NCI-H526 (cell line): ENCODE measurements at regions not wholly inside any gene's neighbourhood (a gene's known extent, or its start where the extent isn't known, plus 50 kb on each side); places are given as distances from the start of the nearest gene placed in this dataset.
A peak's percentile ranks its signal among the peaks of the same experiment; 100 is the strongest.

Experiments
- DNase-seq, 2 experiments: peaks; one replicate each; lab custom pipeline; 2025; lab: John Stamatoyannopoulos, UW

DNA sequence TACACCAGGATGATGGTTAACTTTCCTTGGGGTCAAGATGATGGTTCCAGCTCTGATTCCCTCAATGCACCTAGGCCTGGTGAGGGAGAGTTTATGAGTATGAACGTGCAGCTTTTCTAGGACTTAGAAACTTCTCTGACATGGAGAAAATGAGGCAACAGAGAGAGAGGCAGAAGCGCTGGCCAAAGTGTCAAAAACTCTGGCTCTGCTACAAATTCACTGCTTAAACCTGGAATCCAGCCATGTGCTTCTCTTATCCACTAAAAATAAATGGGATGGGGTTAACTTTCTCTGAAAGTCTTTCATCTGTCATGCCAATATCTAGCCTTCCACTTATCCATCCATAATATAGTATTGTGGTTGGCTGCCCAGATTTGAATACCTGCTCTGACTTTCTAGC, 568.7 kb downstream of the MED13L start:
- no peak for DNase-seq

DNA sequence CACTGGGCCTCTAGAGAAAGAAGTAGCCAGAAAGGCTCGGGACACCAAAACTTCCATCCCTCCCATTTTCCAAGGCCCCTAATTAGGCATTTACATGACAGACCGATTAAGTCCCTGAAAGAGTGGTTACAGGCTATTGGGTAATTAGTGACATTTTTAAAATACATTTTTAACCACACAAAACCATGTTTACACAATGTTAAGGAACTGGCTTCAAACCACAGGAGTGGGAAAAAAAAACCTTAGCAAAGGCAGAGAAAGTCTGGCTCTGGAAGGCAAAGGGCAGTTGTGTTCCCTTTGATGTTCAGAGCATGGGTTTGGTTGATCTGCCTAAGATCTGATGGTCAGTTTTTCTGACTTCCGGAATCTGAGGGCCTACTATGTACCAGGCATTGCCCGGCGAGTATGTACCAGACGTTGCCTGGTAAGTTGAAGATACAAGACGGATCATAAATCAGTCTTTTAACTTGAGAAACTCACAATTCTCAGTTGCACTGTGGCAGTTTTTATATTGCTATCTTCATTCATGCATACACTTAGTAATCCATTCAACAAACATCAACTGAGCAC, 576.5 kb downstream of the MED13L start:
- no peak for DNase-seq

DNA sequence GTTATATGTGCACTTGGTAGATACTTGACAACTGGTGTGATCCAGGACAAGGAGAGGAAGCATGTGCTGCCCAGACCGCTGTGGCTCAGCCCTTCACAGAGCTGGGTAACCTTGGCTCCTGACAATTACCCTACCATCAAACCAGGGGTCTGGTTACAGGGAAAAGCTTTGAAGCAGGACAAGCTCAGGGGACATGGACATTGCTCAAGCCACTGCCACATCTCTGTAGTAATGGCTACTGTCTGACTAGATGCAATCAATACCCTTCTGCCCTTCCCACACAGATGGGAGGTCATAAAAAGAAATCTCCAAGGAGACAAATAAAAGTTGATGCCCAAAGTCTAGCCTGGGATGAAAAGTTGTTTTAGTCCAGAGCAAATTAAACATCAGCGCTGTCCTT, 577.4 kb downstream of the MED13L start:
- DNase-seq, result no peak

DNA sequence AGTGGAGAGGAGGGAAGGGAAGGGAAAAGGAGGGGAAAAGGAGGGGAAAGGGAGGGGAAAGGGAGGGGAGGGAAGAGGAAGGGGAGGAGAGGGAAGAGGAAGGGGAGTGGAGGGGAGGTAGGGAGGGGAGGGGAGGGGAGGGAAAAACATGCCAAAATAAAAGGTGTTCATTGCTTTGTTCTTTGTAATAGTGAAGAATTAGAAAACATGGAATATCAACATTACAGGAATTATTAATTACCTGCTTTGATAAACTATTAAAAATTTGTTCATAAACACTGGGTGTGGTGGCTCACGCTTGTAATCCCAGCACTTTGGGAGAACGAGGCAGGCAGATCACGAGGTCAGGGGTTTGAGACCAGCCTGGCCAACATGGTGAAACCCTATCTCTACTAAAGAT, 579.2 kb downstream of the MED13L start:
- no peak for DNase-seq

DNA sequence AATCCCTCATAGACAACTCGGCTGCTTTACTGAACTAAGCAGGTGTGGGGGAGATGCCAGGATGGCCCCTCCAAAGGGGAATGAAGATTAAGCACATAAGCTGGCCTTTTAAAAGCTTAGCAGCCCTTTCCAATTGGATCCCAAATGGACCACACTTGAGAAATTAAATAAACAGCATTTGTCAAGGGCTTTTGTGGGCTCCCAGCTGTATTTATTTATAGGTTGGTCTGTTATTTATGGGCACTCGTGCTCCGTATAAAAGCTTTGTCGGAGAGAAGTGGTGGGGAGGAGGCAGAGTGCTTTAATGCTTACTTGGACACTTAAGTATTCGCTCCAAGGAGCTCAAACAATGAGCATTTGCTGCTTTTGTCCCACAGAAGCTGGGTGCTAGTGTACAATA, 580.2 kb downstream of the MED13L start:
- no peak for DNase-seq

DNA sequence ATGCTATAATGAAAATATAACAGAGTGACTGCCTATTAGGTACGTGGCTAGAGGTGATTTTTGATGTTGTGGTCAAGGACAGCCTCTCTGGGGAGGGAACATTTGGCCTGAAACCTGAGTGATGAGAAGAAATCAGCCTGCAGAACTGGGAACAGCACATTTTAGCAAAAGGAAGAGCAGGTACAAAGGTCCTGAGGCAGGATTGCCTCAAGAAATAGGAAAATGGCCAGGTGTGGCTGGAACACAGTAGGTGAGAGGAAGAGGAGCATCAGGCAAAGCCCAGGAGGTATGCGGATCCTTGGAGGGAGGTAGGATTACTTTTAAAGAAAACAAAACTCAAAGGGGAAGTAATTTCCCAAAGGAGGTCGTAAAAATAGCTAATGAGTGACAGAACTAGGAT, 582.9 kb downstream of the MED13L start:
- DNase-seq, result no peak

DNA sequence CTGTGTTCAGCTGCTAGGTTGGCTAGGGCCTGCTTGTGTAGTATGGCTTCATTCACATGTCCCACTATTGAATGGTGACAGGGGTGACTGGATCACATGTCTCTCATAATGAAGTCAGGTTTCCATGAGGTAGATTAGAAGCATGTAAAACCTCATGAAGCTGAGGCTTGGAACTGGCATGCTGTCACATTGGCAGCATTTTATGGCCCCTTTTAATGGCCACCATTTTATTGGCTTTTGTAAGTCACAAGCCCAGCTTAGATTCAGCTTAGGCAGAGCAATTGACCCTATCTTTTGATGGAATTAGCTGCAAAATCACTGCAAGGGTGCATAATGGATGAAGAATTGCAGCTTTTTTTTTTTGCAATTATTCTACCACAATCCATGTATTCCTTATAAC, 583.5 kb downstream of the MED13L start:
- DNase-seq, result no peak

DNA sequence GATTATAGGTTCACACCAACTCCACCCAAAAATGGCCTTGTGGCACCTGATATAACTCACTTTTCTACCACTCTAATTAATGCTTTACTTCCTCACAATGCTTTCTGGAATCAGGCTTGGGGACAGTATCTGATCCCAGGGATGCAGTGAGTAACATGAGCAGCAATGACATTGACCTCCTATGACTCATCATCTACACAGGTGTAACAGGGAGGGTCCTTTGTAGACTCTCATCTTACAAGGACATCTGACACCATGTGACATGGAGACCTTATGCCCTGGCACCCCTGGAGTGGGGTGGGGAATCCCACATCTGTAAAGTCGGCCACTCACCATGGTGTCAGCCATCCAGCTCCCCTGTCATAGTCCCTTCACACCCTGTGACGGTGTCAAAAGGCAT, 586.4 kb downstream of the MED13L start:
- DNase-seq, result no peak

DNA sequence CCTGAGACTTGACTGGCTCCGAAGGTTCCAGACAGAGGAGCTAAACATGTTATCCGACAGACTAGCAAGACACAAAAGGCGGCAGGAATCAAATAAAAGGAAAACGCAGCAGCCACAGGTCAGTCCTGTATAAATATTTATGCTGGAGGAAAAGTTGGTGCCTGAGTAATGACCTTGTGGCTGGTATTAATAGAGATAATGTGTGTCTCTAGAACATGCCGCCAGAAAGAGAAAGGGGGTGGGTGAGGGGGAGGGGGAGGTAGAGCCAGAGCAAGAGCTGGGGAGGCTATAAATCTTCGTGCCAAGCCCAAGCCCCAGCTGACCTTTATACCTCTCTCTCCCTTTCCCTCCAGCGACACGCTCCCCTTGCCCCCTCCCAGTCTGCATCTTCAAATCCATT, 590.4 kb downstream of the MED13L start:
- DNase-seq, result no peak

DNA sequence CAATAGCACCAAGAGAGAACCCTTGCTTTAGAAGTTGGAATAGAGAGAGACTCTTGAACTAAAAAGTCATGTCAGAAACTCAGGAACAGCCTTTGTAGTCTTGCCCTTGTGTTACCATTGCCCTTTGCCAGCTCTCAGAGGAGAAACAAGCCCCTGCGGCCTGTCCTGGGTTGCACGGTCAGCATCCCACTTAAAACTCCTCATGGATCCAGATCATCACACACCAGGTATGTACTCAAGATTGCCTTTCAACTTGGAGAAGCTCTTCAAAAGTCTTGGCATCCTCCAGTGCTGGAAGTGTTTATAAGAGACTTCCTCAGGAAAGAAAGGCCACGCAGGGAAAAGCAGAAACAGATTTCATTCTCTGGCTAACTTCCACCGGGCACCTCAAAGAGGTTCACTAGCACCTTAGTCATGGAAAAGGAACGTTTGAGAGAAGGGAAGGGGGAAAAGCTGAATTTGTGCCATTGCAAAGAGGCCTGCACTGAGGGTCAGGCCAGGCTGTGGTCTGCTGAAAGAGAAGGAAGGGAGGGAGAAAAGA, 594.2 kb downstream of the MED13L start:
- no peak for DNase-seq

DNA sequence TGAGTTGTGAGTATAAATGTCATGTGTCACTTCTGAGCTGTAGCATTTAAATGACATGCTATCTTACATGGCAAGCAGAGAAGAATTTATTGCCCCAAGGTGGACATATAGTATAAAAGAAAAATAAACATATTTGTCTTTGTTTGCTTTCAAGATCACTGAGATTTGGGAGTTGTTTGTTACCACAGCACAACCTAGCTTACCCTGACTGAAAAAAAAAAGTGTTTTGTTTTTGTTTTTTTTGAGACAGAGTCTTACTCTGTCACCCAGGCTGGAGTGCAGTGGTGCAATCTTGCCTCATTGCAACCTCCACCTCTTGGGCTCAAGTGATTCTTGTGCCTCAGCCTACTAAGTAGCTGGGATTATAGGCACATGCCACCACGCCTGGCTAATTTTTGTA, 596.5 kb downstream of the MED13L start:
- DNase-seq, result no peak

DNA sequence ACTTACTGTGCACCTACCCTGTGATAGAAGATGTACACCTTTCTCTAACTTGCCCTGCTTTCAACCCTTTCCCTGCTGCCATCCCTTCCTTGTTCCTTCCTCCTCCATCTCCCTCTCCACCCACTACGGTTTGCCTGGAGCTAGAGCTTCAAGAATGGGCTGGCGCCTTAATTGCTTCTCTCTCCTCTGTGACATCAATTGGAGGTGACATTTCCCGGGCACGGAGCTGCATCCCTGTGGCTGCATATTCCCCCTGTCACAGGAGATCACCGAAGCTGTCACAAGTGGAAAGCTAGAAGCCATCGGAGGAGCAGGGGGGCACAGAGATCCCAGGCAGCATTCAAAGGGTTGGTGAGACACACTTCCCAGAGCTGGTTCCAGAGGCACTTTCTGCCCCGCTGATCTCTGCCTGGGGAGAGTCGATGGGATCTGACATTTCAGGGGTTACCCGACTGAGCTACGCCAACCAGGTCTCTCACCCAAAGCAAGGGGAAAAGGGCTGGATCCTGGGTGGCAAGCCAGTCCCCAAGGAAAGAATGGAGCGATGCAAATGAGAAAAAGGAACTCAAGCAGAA, 604.9 kb downstream of the MED13L start:
- peak in 1 of 2 experiments; percentile 5 for DNase-seq

DNA sequence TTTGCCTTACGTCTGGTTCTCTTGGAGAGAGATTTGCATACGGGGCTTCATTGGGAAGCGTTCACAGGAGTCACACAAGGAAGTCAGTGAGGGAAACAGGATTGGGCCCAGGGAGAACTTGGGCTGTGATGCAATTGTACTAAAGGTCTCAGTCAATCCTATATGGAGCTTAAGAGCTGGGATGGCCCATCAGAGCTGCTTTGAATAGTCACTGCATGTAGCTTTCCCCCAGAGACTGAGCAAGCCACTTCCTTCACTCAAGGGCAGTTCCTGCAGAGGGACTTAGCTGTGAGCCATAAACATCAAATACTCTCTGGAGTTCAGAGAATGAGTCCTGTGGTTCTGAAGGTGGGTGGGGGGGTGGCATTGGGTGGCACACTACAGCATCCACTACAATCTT, 605.4 kb downstream of the MED13L start:
- DNase-seq, result peak; percentile 83 to 85

DNA sequence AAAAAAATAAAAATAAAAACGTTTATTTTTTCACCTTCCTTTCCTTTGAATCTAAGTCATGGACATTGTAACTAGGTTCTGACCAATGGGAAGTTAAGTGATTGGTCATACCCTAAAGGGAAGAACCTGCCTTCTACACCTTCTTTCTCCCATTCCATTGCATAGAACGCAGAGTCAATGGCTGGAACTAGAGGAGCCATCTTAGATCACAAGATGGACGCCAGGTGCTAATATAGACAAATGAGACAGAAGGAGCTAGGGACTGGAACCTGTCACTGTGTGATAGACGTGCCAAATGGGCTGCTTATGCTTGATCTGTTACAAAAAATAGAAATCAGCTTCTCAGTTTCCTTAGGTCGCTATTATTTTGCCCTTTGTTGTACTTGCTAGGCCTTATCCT, 606.6 kb downstream of the MED13L start:
- no peak for DNase-seq

DNA sequence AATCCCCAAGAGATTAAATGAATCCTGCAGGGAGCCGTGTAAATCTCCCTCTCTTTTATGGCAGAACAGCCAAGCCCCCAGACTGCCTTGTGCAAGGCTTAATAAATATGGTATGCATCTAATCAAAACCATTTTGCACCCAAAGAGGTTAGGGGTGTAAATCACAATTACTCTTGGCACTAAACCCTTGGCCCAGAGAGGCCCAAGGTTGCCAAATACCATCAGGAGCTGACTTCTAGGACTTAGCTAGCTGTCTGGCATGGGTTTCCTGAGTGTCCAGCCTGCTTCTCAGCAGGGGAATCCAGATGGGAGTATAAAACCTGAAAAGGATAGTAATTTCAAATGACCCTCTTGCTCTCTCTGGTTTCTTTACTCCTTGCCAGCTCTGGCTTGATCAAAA, 610.4 kb downstream of the MED13L start:
- no peak for DNase-seq

DNA sequence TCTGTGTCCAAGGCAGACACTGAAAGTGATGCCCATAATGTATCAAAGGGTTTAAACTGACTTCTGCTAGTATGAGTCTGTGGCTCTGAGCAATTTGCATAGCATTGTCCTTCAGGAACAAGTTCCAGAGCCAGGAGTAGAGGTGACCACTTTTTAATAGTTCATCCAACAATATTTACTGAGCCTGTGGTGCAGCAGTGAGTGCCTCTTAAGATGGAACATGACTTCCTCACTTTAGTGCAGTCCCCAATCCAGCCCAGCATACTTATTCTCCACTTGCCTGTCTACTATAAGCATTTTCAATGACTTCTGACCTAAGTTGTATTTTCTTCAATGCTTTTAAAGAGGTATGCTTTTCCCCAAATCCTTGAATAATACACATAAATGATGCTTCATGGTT, 611.3 kb downstream of the MED13L start:
- DNase-seq, result no peak

DNA sequence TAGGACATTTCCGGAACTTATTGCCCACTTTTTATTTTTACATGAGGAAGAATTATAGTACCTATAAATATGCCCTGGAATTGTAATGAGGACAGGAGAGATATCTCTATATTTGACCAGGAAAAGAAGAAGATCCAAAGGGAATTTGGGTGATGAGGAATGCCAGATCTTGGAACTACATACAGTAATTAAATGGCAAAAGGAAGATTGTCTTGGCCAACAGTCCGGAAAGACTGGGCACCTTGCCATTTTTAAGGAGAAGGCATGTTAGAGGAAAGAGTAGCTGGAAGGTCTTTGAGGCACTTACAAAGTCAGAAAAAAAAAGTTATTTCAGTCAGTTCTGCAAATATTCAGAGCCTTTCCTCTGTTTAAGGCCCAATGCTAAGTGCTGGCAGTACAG, 616.4 kb downstream of the MED13L start:
- DNase-seq, result no peak

DNA sequence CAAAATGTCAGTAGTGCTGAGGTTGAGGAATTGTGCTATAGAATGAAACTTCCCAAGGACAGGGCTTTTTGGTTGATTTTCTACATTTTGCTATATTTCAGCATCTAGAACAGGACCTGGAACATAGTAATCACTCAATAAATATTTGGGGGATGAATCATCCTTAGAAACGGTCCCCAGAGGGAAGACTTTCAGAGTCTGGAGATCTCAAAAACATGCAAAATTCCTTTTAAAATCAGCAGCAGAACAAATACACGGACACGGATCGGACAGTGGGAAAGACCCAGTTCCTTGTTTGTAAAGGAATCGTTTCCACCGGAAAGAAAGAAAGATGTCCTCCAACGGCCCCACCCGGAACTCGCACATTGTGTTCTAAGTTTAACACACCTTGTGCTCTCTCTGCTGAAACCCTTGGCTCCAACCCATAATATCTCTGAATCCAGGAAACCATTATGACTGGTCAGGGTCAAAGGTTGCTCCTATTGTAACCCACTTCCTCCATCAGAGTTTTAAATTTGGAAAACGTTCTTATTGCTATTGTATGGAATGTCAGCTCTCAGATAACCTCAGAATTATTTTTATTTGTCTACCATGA, 617.2 kb downstream of the MED13L start:
- no peak for DNase-seq

DNA sequence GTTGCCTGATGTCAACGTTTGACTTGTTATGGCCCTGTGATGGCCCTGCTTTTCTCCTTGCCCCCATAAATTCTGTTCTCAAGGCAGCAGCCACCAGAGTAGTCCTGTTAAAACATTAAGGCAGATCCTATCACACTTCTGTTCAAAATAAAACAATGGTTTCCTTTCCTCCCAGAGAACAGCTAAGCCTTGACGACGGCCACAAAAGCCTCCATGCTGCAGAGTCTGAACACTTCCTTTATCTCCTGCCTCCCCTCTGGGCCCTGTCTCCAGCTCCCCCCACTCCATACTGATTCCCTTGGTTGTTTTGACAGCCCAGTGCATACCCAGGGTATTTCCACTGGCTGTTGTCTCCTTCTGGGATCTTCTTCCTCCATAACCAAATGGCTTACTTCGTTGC, 618.1 kb downstream of the MED13L start:
- no peak for DNase-seq

DNA sequence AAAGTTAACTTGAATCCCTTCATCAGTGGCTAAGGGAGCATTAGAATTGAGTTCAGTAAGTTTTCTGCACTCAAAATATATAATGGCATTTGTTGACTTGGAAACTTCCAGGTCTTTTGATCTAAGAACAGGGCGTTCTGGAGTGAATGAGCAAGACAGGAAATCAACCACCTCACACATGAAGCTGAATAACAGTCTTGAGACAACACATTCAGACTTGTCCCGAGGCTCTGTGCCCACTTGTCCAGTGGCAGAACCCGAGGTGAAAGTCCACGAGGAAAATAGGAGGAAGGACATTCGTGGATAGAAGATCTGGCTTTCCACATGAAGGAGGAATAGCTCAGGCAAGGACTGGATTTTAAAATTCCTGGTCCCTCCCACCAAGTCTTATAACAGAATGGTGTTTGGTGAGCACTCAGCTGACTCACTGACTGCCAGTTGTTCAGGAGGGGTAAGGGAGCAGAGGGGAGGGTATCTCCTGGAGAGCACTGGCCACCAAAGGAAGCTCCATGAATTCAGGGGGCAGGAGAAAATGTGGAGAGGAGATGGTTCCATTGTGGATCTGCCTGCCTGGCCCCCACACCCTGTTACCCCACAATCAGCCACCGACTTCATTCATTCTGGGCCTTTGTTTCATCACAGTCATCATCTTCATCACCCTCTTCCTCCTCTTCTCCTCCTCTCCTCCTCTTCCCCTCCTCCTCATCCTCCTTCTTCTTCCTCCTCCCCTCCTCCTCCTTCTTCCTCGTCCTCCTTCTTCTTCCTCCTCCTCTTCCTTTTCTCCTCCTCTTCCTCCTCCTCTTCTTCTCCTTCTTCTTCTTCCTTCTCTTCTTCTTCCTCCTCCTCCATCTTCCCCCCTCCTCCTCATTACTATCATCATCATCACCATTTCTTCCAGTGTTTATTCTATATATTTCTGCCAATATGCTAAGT, 620.1 kb downstream of the MED13L start:
- DNase-seq, result no peak

DNA sequence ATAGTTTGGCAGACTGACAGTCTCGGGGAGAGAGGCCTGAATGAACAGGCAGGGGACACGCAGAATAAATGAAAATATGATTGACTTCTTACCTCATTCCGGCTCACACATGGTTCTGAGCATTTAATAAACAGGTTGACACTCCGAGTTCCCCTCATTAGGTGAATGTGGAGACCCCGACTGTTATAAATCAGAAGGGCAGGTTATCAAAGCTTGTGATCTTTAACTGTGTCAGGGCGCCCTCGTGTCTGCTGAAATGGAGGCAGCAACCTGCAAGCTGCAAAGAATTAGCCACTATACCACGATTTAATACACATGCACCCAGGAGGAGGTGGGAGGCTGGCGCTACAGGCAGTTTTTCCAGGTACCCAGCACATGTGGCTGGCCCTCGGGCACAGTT, 627.5 kb downstream of the MED13L start:
- no peak for DNase-seq

DNA sequence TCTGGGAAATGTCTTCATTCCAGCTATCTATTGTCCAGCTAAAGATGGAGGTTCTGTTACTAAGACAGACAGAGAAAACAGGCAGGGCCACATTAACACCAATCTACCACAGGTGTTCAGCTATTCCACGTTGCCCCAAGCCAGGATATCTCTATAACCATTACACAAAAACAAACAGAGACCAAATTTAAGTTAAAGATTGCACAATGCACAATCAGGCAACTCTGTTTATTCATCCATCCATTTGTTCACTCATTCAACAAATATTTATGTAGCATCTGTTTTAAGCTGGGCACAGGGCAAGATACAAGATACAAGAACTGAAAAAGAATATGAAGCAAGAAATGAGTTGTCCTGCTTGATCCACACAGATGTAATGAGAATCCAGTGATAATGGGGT, 629.0 kb downstream of the MED13L start:
- no peak for DNase-seq

DNA sequence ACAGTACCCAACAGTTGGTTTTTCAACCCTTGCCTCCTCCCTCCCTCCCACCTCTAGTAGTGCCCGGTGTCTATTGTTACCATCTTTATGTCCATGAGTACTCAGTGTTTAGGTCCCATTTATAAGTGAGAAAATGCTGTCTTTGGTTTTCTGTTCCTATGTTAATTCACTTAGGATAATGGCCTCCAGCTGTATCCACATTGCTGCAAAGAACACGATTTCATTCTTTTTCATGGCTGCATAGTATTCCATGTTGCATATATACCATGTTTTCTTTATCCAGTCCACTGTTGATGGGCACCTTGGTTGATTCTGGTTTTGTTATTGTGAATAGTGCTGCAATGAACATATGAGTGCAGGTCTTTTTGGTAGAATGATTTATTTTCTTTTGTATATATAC, 631.3 kb downstream of the MED13L start:
- DNase-seq, result no peak
